ENCODE measurements at regions not wholly inside any gene's neighbourhood (a gene's known extent, or its start where the extent isn't known, plus 50 kb on each side); places are given as distances from the start of the nearest gene placed in this dataset.
"Not testable (repeated sequence)": the region's sequence is repeated elsewhere in the genome, so short reads cannot be mapped to it uniquely, and the experiment has no call there.

DNA sequence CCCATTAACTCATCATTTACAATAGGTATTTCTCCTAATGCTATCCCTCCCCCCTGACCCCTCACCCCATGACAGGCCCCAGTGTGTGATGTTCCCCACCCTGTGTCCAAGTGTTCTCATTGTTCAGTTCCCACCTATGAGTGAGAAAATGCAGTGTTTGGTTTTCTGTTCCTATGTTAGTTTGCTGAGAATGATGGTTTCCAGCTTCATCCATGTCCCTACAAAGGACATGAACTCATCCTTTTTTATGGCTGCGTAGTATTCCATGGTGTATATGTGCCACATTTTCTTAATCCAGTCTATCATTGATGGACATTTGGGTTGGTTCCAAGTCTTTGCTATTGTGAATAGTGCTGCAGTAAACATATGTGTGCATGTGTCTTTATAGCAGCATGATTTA lies 378.3 kb downstream of the HLX start:
- DNase-seq (ENCODE audit: low read depth) = not testable (repeated sequence)

- not testable (repeated sequence) for DNase-seq (ENCODE audit: low read depth)
Observed at GRCh38 chr1:221262677-221263076, 383.4 kb downstream of the HLX start.

DNA sequence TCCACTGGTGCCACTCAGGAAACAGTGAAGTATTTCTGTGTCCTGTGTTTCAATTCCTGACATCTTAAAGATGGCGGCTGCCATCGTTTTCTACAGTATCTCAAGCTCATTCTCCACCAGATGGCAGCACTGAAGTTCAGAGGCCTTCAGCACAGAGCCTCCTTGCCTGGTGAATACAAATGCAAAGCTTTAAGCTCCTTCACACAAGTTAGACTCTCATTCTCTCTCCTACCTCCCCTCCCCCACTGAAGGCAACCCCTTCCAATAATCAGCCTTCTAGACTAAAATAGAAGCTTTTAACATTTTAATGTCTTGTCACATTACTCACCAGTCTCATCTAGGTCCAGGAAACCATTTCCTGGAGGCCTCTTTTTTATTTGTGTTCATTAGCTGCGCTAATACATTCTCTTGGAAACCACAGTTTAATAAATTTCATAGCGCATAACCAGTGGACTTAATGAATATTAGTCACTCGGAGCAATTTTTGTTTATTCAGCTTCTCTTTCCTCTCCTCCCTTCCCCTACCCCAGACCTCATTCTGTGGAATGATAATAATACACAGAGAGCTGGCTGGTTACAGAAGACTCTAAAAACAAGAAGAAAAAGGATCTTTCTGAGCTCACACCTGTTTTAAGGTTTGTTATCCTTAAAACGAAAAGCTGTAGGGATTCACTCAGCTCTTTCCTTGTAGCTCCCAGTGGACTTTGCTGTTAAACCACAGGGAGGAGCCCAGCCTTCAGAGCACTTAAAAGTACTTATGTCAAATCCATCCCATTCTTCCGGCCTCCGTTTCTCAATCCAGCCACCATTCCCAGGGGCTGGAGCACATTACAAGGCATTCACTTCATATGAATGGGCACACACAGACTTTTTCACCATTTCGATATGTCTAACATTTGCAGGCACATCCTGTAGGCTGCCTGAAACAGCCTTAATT lies 384.9 kb downstream of the HLX start:
- DNase-seq (ENCODE audit: low read depth) = no peak

DNA sequence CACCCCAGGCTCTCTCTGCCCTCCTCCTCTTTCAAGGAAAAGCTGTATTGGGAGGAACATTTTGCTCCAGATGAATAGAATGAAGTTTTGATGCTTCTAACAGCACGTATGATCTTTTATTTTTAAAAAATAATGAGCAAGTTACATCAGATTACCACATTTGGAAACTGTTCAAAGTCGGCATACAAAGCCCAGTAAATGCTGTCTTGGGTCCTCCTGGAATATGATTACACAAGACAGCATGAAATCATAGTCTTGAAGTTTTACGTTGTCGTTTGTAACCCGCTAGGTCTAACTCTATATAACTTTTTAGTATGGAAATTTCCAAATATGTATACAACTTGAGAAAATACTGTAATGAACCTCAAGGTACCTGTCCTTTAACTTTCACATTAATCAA lies 385.6 kb downstream of the HLX start:
- DNase-seq (ENCODE audit: low read depth) = no peak

DNA sequence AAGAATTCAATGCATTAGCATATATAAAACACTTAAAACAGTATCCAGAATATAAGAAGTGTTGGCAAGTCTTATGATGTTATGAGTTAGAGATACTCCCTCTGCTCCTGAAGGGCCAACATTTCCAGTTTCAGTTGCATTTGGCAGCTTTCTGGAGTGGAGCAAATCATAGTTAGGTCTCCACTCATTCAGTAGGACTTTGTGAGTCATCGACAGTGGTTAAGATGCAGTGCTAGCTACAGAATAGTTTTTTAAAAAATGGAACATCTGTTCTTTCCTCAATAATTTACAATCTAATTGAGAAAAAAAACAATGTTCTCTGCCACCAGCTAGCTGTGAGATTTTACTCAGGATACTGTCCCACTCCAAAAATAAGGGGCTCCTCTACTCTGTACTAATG lies 389.1 kb downstream of the HLX start:
- no peak for DNase-seq (ENCODE audit: low read depth)

DNA sequence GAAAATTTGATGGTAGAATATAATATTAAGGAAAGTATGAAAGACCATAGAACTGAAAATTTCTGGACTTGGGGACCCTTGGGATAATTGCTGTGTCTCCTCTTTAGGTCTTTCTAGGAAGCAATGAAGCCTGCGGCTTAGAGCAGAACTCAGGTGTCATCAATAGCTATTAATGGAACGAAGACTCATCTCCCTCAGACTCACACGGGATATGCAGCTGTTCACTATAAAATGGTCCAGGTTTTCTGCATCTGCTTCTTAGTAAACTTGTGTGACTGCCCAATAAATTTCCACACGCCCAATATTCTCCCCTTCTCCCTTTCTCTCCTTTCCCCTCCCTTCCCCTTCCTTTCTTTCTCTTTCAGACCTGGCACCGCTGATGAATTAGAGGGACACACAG lies 392.5 kb downstream of the HLX start:
- no peak for DNase-seq (ENCODE audit: low read depth)

DNA sequence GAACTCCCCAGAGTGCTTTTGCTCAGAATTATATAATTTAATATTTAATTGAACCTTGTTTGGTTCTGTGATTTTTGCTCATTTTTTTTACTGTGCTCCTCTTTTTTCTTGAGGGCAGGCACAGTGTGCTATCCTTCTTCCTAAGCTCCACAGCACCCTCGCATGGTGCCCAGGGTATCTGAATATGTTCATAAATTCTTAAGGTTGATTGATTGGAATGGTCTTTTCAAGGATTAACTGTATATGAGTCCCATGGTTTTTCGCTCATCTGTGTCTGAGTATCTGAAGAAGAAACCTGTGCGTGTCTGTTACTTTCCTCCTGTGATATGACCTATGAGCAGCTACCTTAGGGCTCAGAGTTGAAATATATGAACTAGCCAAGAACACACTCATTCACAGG lies 393.7 kb downstream of the HLX start:
- DNase-seq (ENCODE audit: low read depth) = no peak

- no peak for DNase-seq (ENCODE audit: low read depth)
Observed at GRCh38 chr1:221274373-221274772, 395.1 kb downstream of the HLX start.

DNA sequence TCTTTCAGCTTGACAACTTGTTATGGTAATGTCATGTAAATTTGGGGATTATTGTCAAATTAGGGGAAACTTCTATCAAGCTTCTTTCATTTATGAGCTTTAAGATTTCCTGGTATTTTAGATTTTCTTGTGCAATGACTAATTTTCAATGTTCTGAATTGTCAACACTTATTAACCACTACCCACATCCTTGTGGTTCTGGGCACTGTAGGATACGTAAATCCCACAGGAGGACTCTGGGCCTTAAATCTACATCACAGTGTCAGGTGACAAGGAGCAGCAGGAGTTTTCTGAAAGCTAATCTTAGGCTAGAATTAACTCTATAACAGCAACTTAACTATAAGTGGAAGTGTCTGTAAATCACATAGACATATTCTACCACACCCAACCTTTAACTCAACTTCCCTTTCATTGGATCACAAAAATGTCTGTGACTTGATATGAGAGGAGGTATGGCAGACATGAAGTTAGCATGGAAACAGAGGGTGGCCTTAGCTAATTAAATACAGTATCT lies 397.7 kb downstream of the HLX start:
- DNase-seq (ENCODE audit: low read depth) = no peak

GRCh38 chr1:221279146-221279545 lies 399.9 kb downstream of the HLX start:
- no peak for DNase-seq (ENCODE audit: low read depth)

DNA sequence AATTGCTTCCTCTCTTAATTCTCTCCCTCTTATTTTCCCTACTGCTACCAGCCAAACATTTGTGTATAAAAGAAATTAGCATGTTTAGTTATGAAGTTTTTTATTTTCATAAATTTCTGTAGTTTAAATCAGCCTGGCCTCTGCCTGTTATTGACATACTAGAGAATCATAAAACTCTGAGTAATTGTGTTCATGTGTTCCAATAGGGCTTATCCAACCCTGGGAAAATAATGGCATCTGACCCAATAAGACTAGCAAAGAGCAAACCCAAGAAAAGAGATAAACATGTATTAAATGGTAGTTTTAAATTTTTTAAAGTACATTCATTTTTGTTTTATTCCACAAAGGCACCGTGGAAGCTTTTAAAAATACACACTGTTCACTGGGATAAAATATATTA lies 404.3 kb downstream of the HLX start:
- DNase-seq (ENCODE audit: low read depth) = no peak

DNA sequence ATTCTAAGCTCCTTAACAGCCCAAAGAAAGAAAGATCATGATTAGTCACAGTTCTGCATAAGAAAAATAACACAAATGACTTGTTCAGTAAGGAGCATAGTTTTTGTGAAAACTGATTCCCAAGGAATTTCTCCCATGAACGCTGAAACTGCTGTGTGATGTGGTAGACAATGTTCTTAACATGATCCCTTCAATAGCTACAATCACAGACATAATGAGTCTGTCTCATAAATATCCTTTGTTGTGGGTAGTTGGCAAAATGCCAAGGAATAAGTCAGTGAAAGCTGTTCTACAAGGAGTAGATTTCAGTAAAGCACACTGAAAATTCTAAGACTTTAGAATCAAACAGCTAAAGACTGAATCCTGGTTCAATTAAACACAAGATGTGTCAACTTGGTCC lies 404.8 kb downstream of the HLX start:
- DNase-seq (ENCODE audit: low read depth) = no peak

DNA sequence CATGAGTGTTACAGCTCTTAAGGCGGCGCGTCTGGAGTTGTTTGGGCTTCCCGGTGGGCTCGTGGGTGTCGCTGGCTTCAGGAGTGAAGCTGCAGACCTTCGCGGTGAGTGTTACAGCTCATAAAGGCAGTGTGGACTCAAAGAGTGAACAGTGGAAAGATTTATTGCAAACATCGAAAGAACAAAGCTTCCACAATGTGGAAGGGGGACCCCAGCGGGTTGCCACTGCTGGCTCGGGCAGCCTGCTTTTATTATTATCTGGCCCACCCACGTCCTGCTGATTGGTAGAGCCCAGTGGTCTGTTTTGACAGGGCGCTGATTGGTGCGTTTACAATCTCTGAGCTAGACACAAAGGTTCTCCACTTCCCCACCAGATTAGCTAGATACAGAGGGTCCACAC lies 405.7 kb downstream of the HLX start:
- DNase-seq (ENCODE audit: low read depth) = not testable (repeated sequence)

GRCh38 chr1:221285458-221286210 lies 406.4 kb downstream of the HLX start:
- not testable (repeated sequence) for DNase-seq (ENCODE audit: low read depth)

DNA sequence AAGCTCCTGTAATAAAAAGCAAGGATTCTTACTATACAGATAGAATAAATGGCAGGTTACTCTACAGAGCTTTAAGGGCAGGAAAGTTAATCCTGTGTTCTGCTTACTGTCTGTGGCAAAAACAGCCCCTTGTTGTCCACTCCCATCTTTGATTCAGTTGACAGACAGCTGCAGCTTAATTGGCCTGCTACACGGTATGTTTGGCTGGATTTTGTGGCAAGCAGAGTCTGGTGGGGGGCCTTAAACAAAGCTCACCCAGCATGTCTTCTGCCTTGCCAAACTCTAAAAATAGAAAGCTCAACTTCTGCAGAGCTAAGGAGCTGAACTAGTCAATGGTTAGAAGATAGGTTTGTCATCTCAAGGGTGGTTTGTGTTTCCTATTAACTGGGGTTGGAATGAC lies 407.2 kb downstream of the HLX start:
- DNase-seq (ENCODE audit: low read depth) = no peak

- DNase-seq (ENCODE audit: low read depth) = no peak
Observed at GRCh38 chr1:221289103-221289502, 409.9 kb downstream of the HLX start.

- DNase-seq (ENCODE audit: low read depth) = no peak
Observed at GRCh38 chr1:221290669-221291068, 411.4 kb downstream of the HLX start.

- DNase-seq (ENCODE audit: low read depth) = no peak
Observed at GRCh38 chr1:221291113-221291512, 411.9 kb downstream of the HLX start.

DNA sequence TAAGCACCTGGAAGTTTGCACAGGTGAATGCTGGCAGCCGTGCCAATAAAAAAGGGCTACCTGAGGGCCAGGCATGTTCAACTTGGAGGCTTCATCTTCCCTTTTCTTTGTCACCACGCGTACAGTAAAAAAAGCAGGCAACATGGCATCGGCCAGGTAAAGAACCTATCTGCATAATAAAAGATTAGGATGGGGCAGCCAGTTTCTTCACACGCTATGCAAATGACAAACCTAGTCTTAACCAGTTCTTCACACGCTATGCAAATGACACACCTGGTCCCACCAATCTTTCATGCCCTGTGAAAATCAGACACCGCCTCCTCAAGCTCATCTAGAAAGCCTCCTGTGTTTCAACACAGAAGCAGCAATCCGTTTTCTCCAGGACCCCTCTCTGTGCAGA lies 413.4 kb downstream of the HLX start:
- DNase-seq (ENCODE audit: low read depth) = no peak

DNA sequence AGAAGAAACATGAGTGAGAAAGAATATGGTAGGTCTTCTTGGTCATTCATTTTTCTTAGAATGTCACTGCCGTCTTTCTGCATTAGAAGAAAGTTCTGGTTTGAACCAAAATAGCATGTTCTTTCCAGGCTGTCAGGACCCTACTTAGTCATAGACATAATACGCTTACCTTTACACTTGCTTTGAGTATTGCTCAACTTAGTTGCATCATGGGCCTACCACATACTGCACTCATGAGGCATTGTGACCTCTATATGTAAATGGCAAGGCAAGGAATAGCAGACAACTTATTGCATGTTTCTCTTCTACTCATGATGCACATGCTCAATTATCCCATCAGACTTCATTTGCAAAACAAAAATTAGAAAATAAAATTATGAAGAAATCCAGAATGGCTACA lies 415.0 kb downstream of the HLX start:
- no peak for DNase-seq (ENCODE audit: low read depth)

DNA sequence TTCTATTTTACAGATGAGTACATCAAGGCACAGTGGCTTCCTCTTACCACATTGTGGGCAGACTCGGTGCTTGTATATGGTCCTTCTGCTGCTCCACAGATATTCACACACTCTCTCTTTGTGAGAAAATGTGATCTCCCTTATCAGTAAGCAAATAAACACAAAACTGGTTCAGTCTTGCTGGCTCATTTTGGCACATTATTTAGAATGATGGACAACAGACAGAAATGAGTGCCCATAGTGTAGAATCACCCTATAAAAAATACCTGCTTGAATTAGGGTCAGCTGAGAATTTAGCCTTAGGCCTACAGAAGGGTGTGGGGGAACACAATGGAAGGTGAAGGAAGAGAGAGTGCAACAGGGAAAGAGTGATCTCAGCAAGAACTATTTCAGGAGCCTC lies 423.1 kb downstream of the HLX start:
- no peak for DNase-seq (ENCODE audit: low read depth)

DNA sequence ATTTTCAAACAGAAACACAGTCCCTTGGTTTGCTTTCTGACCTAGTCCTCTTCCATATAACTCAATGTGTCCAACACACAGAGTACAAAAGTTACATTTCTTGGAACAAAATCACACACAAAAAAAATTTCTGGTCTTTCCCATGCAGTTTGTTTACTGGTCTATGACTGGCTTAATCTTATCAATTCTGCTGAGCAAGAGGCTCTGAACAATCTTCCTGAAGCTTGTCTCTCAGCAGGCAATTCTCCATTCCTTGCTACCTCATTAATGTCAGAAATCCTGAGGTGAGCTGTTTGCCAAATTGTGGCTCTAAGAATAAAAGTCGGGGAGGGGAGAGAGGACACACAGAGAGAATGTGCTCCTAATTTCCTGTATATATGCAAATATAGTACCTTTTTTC lies 423.6 kb downstream of the HLX start:
- no peak for DNase-seq (ENCODE audit: low read depth)

GRCh38 chr1:221303623-221304022 lies 424.4 kb downstream of the HLX start:
- no peak for DNase-seq (ENCODE audit: low read depth)
